ENCODE measurements at regions not wholly inside any gene's neighbourhood (a gene's known extent, or its start where the extent isn't known, plus 50 kb on each side); places are given as distances from the start of the nearest gene placed in this dataset.

DNA sequence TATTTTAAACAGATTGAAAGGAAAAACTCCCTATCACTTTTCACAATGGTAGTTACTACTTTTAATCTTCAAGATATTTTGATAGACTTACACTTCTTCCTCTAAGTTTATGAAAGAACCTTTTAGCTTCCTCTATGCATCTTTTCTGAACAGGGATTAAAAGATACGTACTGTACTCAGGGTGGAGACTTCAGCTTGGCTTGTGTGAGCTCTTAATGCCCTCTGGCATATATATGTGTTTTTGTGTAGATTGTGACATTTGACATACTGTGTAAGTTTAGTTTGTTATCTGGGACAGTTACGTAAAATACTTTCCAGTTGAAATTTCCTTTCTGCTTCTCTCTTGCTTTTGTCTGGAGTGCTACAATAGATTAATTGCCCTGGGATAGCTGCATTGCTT, 109.3 kb upstream of the NUDT6 start:
- no peak for DNase-seq

- DNase-seq, result no peak
Measured at GRCh38 chr4:123034023-123034422, 111.6 kb upstream of the NUDT6 start.

DNA sequence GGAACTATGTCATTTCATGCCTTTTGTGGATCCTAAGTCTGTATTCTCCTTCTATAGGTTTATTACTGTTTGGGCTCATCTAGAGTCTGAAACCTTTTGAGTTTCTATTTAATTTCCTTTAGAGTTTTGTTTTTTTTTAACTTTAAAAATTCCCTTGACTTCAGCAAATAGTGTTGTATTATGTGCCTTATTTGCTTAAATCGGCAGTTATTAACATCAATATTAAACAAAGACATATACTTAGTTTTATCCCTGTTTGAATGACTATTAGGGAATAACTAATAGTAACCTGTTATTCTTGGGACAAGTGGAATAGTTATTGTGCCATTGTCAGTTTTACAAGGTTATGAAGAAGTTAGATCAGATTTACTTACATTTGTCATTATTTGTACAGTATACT, 112.8 kb upstream of the NUDT6 start:
- no peak for DNase-seq

- DNase-seq, result no peak
Measured at GRCh38 chr4:123037804-123038203, 115.4 kb upstream of the NUDT6 start.

DNA sequence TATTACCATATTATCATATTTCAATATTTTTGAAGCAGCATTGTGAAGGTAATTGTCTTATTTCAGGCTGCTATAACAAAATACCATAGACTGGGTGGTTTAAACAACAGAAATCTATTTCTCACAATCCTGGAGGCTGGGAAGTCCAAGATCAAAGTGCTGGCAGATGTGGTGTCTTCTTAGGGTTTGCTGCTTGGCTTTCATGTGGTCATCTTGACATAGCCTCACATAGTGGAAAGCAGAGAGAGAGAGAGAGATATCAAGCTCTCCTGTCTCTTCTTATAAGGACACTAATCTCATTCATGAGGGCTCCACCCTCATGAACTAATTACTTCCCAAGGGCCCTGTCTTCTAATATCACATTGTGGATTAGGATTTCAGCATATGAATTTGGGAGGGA, 119.7 kb upstream of the NUDT6 start:
- no peak for DNase-seq

- no peak for DNase-seq
Measured at GRCh38 chr4:123043013-123043412, 120.6 kb upstream of the NUDT6 start.

GRCh38 chr4:123043793-123044425, 121.5 kb upstream of the NUDT6 start:
- DNase-seq, result no peak

DNA sequence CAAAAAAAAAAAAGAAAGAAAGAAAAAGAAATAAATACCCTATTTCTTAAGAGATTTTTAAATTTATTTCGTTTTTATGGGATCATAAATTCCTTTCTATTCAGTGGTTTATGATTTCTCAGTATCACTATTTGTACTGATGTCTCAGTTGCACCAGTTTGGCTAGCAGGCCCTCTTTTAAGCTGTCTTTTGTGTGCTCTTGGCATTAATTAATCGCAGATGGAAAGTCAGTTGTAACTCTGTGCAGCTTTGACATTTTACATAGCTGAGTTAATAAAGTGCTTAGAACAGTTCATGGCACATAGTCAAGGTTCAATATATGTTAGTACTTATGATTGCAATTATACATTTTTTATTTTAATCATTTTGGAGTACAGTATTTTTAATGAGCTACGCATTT, 123.7 kb upstream of the NUDT6 start:
- DNase-seq, result no peak

- no peak for DNase-seq
Measured at GRCh38 chr4:123050018-123050417, 127.6 kb upstream of the NUDT6 start.

DNA sequence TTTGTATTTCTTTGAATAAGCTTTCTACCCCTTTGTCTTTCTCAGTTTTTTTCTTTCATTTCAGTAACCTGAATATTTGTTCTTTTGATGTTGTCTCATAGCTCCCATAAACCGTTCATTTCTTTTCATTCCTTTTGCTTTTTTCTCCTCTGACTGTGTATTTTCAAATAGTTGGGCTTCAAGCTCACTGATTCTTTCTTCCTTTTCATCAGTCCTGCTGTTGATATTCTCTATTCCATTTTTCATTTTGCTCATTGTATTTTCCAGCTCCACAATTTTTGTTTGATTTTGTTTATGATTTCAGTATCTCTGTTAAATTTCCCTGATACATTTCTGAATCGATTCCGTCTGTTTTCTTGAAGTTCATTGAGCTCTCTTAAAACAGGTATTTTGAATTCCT, 129.6 kb upstream of the NUDT6 start:
- DNase-seq, result no peak

GRCh38 chr4:123055943-123056342, 133.5 kb upstream of the NUDT6 start:
- DNase-seq, result no peak

GRCh38 chr4:123060039-123060770, 137.8 kb upstream of the NUDT6 start:
- DNase-seq, result no peak

GRCh38 chr4:123064390-123064789, 142.0 kb upstream of the NUDT6 start:
- DNase-seq, result no peak

DNA sequence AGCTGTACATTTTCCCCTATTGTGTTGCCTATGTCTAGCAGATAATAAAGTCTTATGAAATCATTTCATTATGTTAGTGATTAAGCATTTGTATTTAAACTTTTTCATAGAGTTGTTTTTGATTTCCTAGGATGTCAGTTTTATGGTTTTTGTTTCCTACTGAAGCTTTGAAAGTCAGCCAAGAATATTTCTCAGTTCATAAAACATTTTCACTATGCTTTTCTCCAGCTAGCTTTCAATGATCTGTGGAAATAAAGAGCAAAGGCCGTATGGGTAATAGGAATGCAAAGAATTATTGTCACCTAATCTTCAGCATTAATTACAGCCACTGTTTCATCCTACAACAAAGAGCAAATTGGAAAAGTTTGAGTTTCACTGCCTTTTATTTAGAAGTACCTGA, 145.7 kb upstream of the NUDT6 start:
- DNase-seq, result no peak

- no peak for DNase-seq
Measured at GRCh38 chr4:123072060-123072459, 149.7 kb upstream of the NUDT6 start.

GRCh38 chr4:123073650-123074049, 151.3 kb upstream of the NUDT6 start:
- DNase-seq, result no peak

DNA sequence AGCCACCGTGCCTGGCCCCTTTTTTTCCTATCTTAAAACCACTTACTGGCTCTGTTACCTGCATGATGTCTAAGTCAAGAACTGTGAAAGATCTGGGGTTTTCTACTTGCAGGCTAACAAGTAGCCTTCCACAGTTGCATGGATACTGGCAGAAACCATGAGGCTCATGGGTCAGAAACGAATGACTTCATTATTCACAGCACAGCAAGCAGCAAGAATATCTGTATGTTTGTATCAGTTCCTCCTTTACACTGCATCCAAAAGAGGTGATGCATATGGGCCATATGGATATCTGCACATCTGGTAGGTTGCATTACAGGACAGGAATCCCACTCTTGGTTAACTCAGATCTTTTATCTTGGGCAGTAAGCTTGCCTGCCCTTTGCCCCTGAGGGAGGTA, 154.9 kb upstream of the NUDT6 start:
- DNase-seq, result no peak

GRCh38 chr4:123081971-123082370, 159.6 kb upstream of the NUDT6 start:
- no peak for DNase-seq

DNA sequence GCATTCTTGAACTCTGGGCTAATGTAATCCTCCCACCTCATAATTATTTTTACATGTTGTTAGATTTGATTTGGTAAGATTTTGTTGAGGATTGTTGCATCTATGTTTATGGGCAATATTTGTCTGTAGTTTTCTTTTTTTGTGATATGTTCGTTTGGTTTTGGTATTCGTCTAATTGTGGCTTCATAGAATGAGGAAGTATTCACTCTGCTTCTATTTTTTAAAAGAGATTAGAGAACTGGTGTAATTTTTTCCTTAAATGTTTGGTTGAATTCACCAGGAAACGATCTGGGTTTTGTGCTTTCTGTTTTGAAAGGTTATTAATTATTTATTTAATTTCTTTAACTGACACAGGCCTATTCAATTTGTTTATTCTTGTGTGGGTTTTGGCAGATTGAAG, 161.2 kb upstream of the NUDT6 start:
- no peak for DNase-seq

- DNase-seq, result no peak
Measured at GRCh38 chr4:123088501-123088900, 166.1 kb upstream of the NUDT6 start.

DNA sequence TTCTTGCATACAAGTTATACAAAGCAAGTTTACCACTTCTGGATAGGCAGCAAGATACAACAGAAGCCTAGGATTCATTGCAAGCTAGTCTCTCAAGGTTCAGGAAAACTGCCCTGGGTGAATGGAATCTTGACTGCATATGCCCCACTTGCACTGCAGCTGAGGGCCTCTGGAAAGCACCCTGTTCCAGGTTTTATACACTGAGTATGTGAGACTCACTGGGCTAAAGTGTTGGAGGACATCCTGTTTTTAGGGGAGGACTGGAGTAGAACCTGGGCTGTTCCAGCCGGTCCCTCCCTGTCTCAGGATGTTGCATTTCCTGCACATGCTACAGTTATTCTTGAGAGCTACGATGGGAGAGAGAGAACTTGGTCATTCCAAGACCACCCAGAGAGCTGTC, 168.5 kb upstream of the NUDT6 start:
- DNase-seq, result no peak

- DNase-seq, result no peak
Measured at GRCh38 chr4:123092586-123092985, 170.2 kb upstream of the NUDT6 start.

- DNase-seq, result no peak
Measured at GRCh38 chr4:123093236-123093635, 170.8 kb upstream of the NUDT6 start.

GRCh38 chr4:123096038-123096437, 173.6 kb upstream of the NUDT6 start:
- no peak for DNase-seq

DNA sequence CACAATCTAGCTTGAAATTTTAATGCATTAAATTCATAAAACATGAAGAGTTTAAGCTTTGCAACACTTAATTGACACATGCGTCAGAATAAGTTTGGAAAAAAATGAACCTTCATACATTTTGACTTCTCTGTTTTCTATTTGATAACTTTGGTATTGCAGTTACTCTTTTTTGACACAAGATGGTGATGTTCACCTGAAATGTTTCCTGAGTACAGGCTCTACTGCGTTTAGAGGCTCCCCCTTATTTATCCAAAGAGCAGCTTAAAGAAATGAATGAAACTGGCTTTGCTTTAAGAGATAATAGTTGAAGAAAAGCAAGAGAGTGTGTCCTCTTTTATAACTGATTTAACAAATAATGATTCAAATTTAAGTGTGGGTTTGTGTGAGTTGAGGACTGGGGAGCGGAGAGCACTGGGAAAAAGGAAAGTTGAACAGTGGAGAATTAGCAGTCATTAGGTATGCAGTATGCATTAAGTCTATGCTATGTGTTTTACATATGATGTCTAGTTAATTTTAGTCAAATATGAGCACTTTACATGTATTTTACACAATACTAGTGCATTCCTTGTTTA, 180.6 kb upstream of the NUDT6 start:
- DNase-seq, result peak; percentile 31

Data from CD4-positive, alpha-beta T cell treated with Interleukin-17A for 1 hour (primary cell).